ENCODE measurements at regions not wholly inside any gene's neighbourhood (a gene's known extent, or its start where the extent isn't known, plus 50 kb on each side); places are given as distances from the start of the nearest gene placed in this dataset.

- TF ChIP-seq CTCF (conservative IDR thresholded peaks at IDR 0.05; ENCODE audit: low read length) (no peak), EZH2phosphoT487 (IDR thresholded peaks at IDR 0.05; ENCODE audit: borderline replicate concordance, low read depth, low read length) (no peak)
These were observed 64.0 kb upstream of the LTA4H start for GRCh38 chr12:96099421-96099820.

Measured in OCI-LY7 (cell line).